MG63 (cell line): ENCODE measurements at regions not wholly inside any gene's neighbourhood (a gene's known extent, or its start where the extent isn't known, plus 50 kb on each side); places are given as distances from the start of the nearest gene placed in this dataset.
"Not testable (repeated sequence)": the region's sequence is repeated elsewhere in the genome, so short reads cannot be mapped to it uniquely, and the experiment has no call there.

Experiments
- DNase-seq: peaks from one replicate; pipeline ENCODE4 v3.0.0-alpha.2; 2020
- H3K27me3 ChIP-seq: fragments of 250-450 bp; sonication (Bioruptor Pico); 2 replicates; pipeline ENCODE4 v1.5.1; 2020; ENCODE audit warnings: mild to moderate bottlenecking, moderate library complexity
- H3K36me3 ChIP-seq: fragments of 250-450 bp; sonication (Bioruptor Pico); 2 replicates; pipeline ENCODE4 v1.5.1; 2020; ENCODE audit warnings: mild to moderate bottlenecking, moderate library complexity
- H3K4me3 ChIP-seq: fragments of 250-450 bp; sonication (Bioruptor Pico); 2 replicates; pipeline ENCODE4 v1.5.1; 2020; ENCODE audit warnings: mild to moderate bottlenecking, moderate library complexity
- H3K9me3 ChIP-seq: fragments of 250-450 bp; sonication (Bioruptor Pico); 2 replicates; pipeline ENCODE4 v1.5.1; 2020; ENCODE audit warnings: mild to moderate bottlenecking, moderate library complexity

GRCh38 chr5:40235471-40236400 is 444.0 kb upstream of the PTGER4 start:
- no peak for DNase-seq
- no peaks in the 10 kb centered on the region for H3K27me3 ChIP-seq
- no peak overlapping the region for H3K4me3 ChIP-seq

GRCh38 chr5:40233268-40233667 is 446.4 kb upstream of the PTGER4 start:
- DNase-seq, result no peak
- H3K4me3 ChIP-seq, result no peak overlapping the region
- H3K27me3 ChIP-seq, result no peaks in the 10 kb centered on the region
- no peaks in the 10 kb centered on the region for H3K36me3 ChIP-seq
- H3K9me3 ChIP-seq, result no peaks in the 10 kb centered on the region

More at GRCh38 chr5:40235471-40236400, 444.0 kb upstream of the PTGER4 start:
- H3K9me3 ChIP-seq, result peaks cover 17% of the 10 kb centered on the region
- no peaks in the 10 kb centered on the region for H3K36me3 ChIP-seq

GRCh38 chr5:40227931-40228330 is 451.8 kb upstream of the PTGER4 start:
- Histone ChIP-seq H3K36me3 (no peaks in the 10 kb centered on the region), H3K27me3 (no peaks in the 10 kb centered on the region), H3K4me3 (no peak overlapping the region), H3K9me3 (no peaks in the 10 kb centered on the region)
- DNase-seq, result no peak

- no peak for DNase-seq
- Histone ChIP-seq H3K36me3 (no peaks in the 10 kb centered on the region), H3K27me3 (no peaks in the 10 kb centered on the region), H3K4me3 (no peak overlapping the region), H3K9me3 (no peaks in the 10 kb centered on the region)
Measured at GRCh38 chr5:40227366-40227765, 452.3 kb upstream of the PTGER4 start.

GRCh38 chr5:40226906-40227305 is 452.8 kb upstream of the PTGER4 start:
- DNase-seq, result no peak
- H3K4me3 ChIP-seq, result no peak overlapping the region
- H3K9me3 ChIP-seq, result no peaks in the 10 kb centered on the region
- H3K27me3 ChIP-seq, result no peaks in the 10 kb centered on the region
- H3K36me3 ChIP-seq, result no peaks in the 10 kb centered on the region

GRCh38 chr5:40225147-40225546 is 454.6 kb upstream of the PTGER4 start:
- H3K36me3 ChIP-seq, DNase-seq, H3K9me3 ChIP-seq, H3K27me3 ChIP-seq, H3K4me3 ChIP-seq: not testable (repeated sequence)

- Histone ChIP-seq H3K9me3 (peaks cover 5% of the 10 kb centered on the region), H3K4me3 (no peak overlapping the region), H3K27me3 (no peaks in the 10 kb centered on the region), H3K36me3 (no peaks in the 10 kb centered on the region)
- peak; percentile 8 for DNase-seq
Measured at GRCh38 chr5:40224421-40224820, 455.3 kb upstream of the PTGER4 start.

- H3K9me3 ChIP-seq, result peaks cover 5% of the 10 kb centered on the region
- no peak overlapping the region for H3K4me3 ChIP-seq
- peak; percentile 63 for DNase-seq
- no peaks in the 10 kb centered on the region for H3K36me3 ChIP-seq
- no peaks in the 10 kb centered on the region for H3K27me3 ChIP-seq
Measured at GRCh38 chr5:40223884-40224402, 455.8 kb upstream of the PTGER4 start.

- no peaks in the 10 kb centered on the region for H3K27me3 ChIP-seq
- no peak overlapping the region for H3K4me3 ChIP-seq
- DNase-seq, result peak; percentile 39
- H3K9me3 ChIP-seq, result peaks cover 5% of the 10 kb centered on the region
- no peaks in the 10 kb centered on the region for H3K36me3 ChIP-seq
Measured at GRCh38 chr5:40221796-40222195, 457.9 kb upstream of the PTGER4 start.

GRCh38 chr5:40221255-40221654 is 458.5 kb upstream of the PTGER4 start:
- Histone ChIP-seq H3K4me3 (no peak overlapping the region), H3K9me3 (peaks cover 5% of the 10 kb centered on the region), H3K36me3 (no peaks in the 10 kb centered on the region), H3K27me3 (no peaks in the 10 kb centered on the region)
- DNase-seq, result no peak

- DNase-seq, result no peak
- Histone ChIP-seq H3K27me3 (no peaks in the 10 kb centered on the region), H3K36me3 (no peaks in the 10 kb centered on the region), H3K9me3 (peaks cover 5% of the 10 kb centered on the region), H3K4me3 (no peak overlapping the region)
Measured at GRCh38 chr5:40220260-40220659, 459.5 kb upstream of the PTGER4 start.

GRCh38 chr5:40217553-40217952 is 462.2 kb upstream of the PTGER4 start:
- DNase-seq, result no peak
- Histone ChIP-seq H3K36me3 (no peaks in the 10 kb centered on the region), H3K27me3 (no peaks in the 10 kb centered on the region), H3K4me3 (no peak overlapping the region), H3K9me3 (peaks cover 5% of the 10 kb centered on the region)

- no peak for DNase-seq
- H3K4me3 ChIP-seq, result no peak overlapping the region
- H3K9me3 ChIP-seq, result no peaks in the 10 kb centered on the region
- H3K27me3 ChIP-seq, result no peaks in the 10 kb centered on the region
- H3K36me3 ChIP-seq, result no peaks in the 10 kb centered on the region
Measured at GRCh38 chr5:40210694-40211093, 469.0 kb upstream of the PTGER4 start.

- Histone ChIP-seq H3K9me3 (no peaks in the 10 kb centered on the region), H3K27me3 (no peaks in the 10 kb centered on the region), H3K4me3 (no peak overlapping the region), H3K36me3 (no peaks in the 10 kb centered on the region)
- no peak for DNase-seq
Measured at GRCh38 chr5:40206030-40206429, 473.7 kb upstream of the PTGER4 start.

- no peaks in the 10 kb centered on the region for H3K9me3 ChIP-seq
Measured at GRCh38 chr5:40204144-40204543, 475.6 kb upstream of the PTGER4 start.

GRCh38 chr5:40202814-40203440 is 476.8 kb upstream of the PTGER4 start:
- Histone ChIP-seq H3K27me3 (no peaks in the 10 kb centered on the region), H3K36me3 (no peaks in the 10 kb centered on the region), H3K9me3 (no peaks in the 10 kb centered on the region), H3K4me3 (no peak overlapping the region)
- no peak for DNase-seq

More at GRCh38 chr5:40204144-40204543, 475.6 kb upstream of the PTGER4 start:
- no peaks in the 10 kb centered on the region for H3K36me3 ChIP-seq
- no peak overlapping the region for H3K4me3 ChIP-seq
- no peak for DNase-seq
- H3K27me3 ChIP-seq, result no peaks in the 10 kb centered on the region

- DNase-seq, result no peak
- no peaks in the 10 kb centered on the region for H3K36me3 ChIP-seq
- no peaks in the 10 kb centered on the region for H3K9me3 ChIP-seq
- no peaks in the 10 kb centered on the region for H3K27me3 ChIP-seq
- H3K4me3 ChIP-seq, result no peak overlapping the region
Measured at GRCh38 chr5:40198736-40199135, 481.0 kb upstream of the PTGER4 start.
